Keratinocyte (primary cell): ENCODE measurements at regions not wholly inside any gene's neighbourhood (a gene's known extent, or its start where the extent isn't known, plus 50 kb on each side); places are given as distances from the start of the nearest gene placed in this dataset.

Experiments used
- CTCF ChIP-seq, 3 experiments: IDR thresholded peaks in 1 of 3; conservative IDR thresholded peaks in 1 of 3; optimal IDR thresholded peaks in 1 of 3; 2 replicates in 2 of 3; 3 replicates in 1 of 3; pipeline versions ENCODE3 to v1.5.1; 2011; ENCODE audit warnings: low read length in 3 of 3, mild to moderate bottlenecking in 3 of 3, moderate library complexity in 2 of 3, control low read depth in 1 of 3, inconsistent platforms in 1 of 3; ENCODE audit not compliant: insufficient read depth in 2 of 3; ENCODE audit errors: extremely low read depth in 1 of 3
- EZH2 ChIP-seq: IDR thresholded peaks from one replicate; pipeline ENCODE4 v1.6.1; 2012; ENCODE audit warnings: inconsistent platforms, mild to moderate bottlenecking, low read length, moderate library complexity

GRCh38 chr2:144624451-144624850 lies 104.5 kb upstream of the ZEB2 start:
- TF ChIP-seq CTCF (optimal IDR thresholded peaks at IDR 0.05 in 1 of 3, IDR thresholded peaks at IDR 0.05 in 1 of 3, conservative IDR thresholded peaks at IDR 0.05 in 1 of 3; ENCODE audit: extremely low read depth in 1 of 3, insufficient read depth in 2 of 3, low read length in 3 of 3) (no peak), EZH2 (no peak)
